Activated CD8-positive, alpha-beta memory T cell treated with anti-CD3 and anti-CD28 coated beads for 48 hours (primary cell): ENCODE measurements at regions not wholly inside any gene's neighbourhood (a gene's known extent, or its start where the extent isn't known, plus 50 kb on each side); places are given as distances from the start of the nearest gene placed in this dataset.

Experiments used
- DNase-seq, 3 experiments: peaks; one replicate each; pipeline ENCODE4 v3.0.0-alpha.2; 2020; ENCODE audit warnings: low read depth in 2 of 3, low spot score in 2 of 3

- no peak for DNase-seq
Measured at GRCh38 chr5:123921193-123921592, 409.2 kb downstream of the CSNK1G3 start.

- no peak for DNase-seq
Measured at GRCh38 chr5:123916345-123917121, 404.6 kb downstream of the CSNK1G3 start.

- DNase-seq: no peak
Measured at GRCh38 chr5:123914333-123914732, 402.4 kb downstream of the CSNK1G3 start.

GRCh38 chr5:123907349-123907748 lies 395.4 kb downstream of the CSNK1G3 start:
- DNase-seq: no peak

- no peak for DNase-seq
Measured at GRCh38 chr5:123906698-123907295, 394.8 kb downstream of the CSNK1G3 start.

GRCh38 chr5:123885081-123885480 lies 373.1 kb downstream of the CSNK1G3 start:
- DNase-seq: no peak

GRCh38 chr5:123882965-123883345 lies 371.0 kb downstream of the CSNK1G3 start:
- no peak for DNase-seq

- no peak for DNase-seq
Measured at GRCh38 chr5:123882319-123882964, 370.5 kb downstream of the CSNK1G3 start.

- no peak for DNase-seq
Measured at GRCh38 chr5:123881759-123882244, 369.8 kb downstream of the CSNK1G3 start.

GRCh38 chr5:123880875-123881274 lies 368.9 kb downstream of the CSNK1G3 start:
- no peak for DNase-seq

GRCh38 chr5:123879071-123879470 lies 367.1 kb downstream of the CSNK1G3 start:
- DNase-seq: no peak

- DNase-seq: no peak
Measured at GRCh38 chr5:123876276-123876790, 364.4 kb downstream of the CSNK1G3 start.

- no peak for DNase-seq
Measured at GRCh38 chr5:123875561-123876275, 363.7 kb downstream of the CSNK1G3 start.

- DNase-seq: no peak
Measured at GRCh38 chr5:123874600-123875201, 362.7 kb downstream of the CSNK1G3 start.

GRCh38 chr5:123873846-123874245 lies 361.9 kb downstream of the CSNK1G3 start:
- no peak for DNase-seq

GRCh38 chr5:123871373-123871772 lies 359.4 kb downstream of the CSNK1G3 start:
- DNase-seq: no peak

GRCh38 chr5:123868881-123869280 lies 356.9 kb downstream of the CSNK1G3 start:
- DNase-seq: no peak

GRCh38 chr5:123868267-123868666 lies 356.3 kb downstream of the CSNK1G3 start:
- no peak for DNase-seq

- no peak for DNase-seq
Measured at GRCh38 chr5:123865641-123866040, 353.7 kb downstream of the CSNK1G3 start.

GRCh38 chr5:123864578-123864977 lies 352.6 kb downstream of the CSNK1G3 start:
- DNase-seq: no peak

GRCh38 chr5:123858938-123859337 lies 347.0 kb downstream of the CSNK1G3 start:
- no peak for DNase-seq
